CD14-positive monocyte (primary cell): ENCODE measurements at regions not wholly inside any gene's neighbourhood (a gene's known extent, or its start where the extent isn't known, plus 50 kb on each side); places are given as distances from the start of the nearest gene placed in this dataset.
"Not testable (repeated sequence)": the region's sequence is repeated elsewhere in the genome, so short reads cannot be mapped to it uniquely, and the experiment has no call there.

ENCODE experiments used
- DNase-seq, 3 donors: peaks; one replicate each; pipeline ENCODE4 v3.0.0-alpha.2; 2011 to 2022
- H2AFZ ChIP-seq: 2 replicates; pipeline ENCODE4 v1.6.0; 2012; ENCODE audit warnings: mild to moderate bottlenecking, low read depth, low read length, inconsistent platforms; ENCODE audit not compliant: insufficient read depth, poor library complexity, severe bottlenecking
- H3K27ac ChIP-seq, 2 donors: 1 replicate in 1 of 2; 2 replicates in 1 of 2; pipeline ENCODE4 v1.5.1; 2012 to 2013; ENCODE audit warnings: low read length in 2 of 2, control low read depth in 1 of 2, inconsistent platforms in 1 of 2, low read depth in 1 of 2, mild to moderate bottlenecking in 1 of 2
- H3K27me3 ChIP-seq, 2 donors: one replicate each; pipeline versions ENCODE4 v1.6.0 to v1.6.1; 2011 to 2013; ENCODE audit warnings: low read length in 2 of 2; ENCODE audit not compliant: control insufficient read depth in 2 of 2, insufficient read depth in 2 of 2
- H3K36me3 ChIP-seq, 2 donors: replicated peaks in 1 of 2; 1 replicate in 1 of 2; 2 replicates in 1 of 2; pipeline versions ENCODE4 v1.5.1 to v1.6.1; 2012 to 2013; ENCODE audit warnings: low read length in 2 of 2, control low read depth in 1 of 2, inconsistent platforms in 1 of 2, mild to moderate bottlenecking in 1 of 2; ENCODE audit not compliant: insufficient read depth in 2 of 2, control insufficient read depth in 1 of 2
- H3K4me1 ChIP-seq, 2 donors: 1 replicate in 1 of 2; 2 replicates in 1 of 2; pipeline versions ENCODE4 v1.5.1 to v1.6.1; 2012 to 2013; ENCODE audit warnings: low read length in 2 of 2, control low read depth in 1 of 2, inconsistent platforms in 1 of 2, mild to moderate bottlenecking in 1 of 2, moderate library complexity in 1 of 2; ENCODE audit not compliant: insufficient read depth in 2 of 2, control insufficient read depth in 1 of 2
- H3K4me2 ChIP-seq: replicated peaks from 2 replicates; pipeline ENCODE3; 2012; ENCODE audit warnings: low read length, moderate library complexity, mild to moderate bottlenecking; ENCODE audit not compliant: poor library complexity, severe bottlenecking; ENCODE audit errors: extremely low read depth
- H3K4me3 ChIP-seq, 3 experiments: fragments of 200-600 bp in 1 of 3; sonication (generic) in 1 of 3; replicated peaks in 1 of 3; 1 replicate in 2 of 3; 2 replicates in 1 of 3; pipeline ENCODE4 v1.5.1; 2011 to 2013; ENCODE audit warnings: low read length in 3 of 3, mild to moderate bottlenecking in 3 of 3, control low read depth in 2 of 3, low read depth in 2 of 3, inconsistent platforms in 1 of 3, moderate library complexity in 1 of 3
- H3K79me2 ChIP-seq: 2 replicates; pipeline ENCODE4 v1.6.0; 2012; ENCODE audit warnings: mild to moderate bottlenecking, control low read depth, inconsistent platforms, low read length, moderate library complexity; ENCODE audit not compliant: insufficient read depth
- H3K9ac ChIP-seq: 2 replicates; pipeline ENCODE4 v1.6.0; 2017; ENCODE audit warnings: low read length, mild to moderate bottlenecking; ENCODE audit not compliant: insufficient read depth, poor library complexity, severe bottlenecking
- H3K9me3 ChIP-seq, 2 donors: replicated peaks in 1 of 2; 1 replicate in 1 of 2; 2 replicates in 1 of 2; pipeline versions ENCODE4 v1.5.1 to v1.6.1; 2012 to 2013; ENCODE audit warnings: low read length in 2 of 2, control low read depth in 1 of 2; ENCODE audit not compliant: control insufficient read depth in 1 of 2, insufficient read depth in 1 of 2
- H4K20me1 ChIP-seq: 2 replicates; pipeline ENCODE4 v1.6.0; 2012; ENCODE audit warnings: mild to moderate bottlenecking, low read length, control low read depth, moderate library complexity; ENCODE audit not compliant: insufficient read depth
- H3K27ac Mint-ChIP-seq, 7 donors: one replicate each; pipeline ENCODE4 v1.8.0; 2020; ENCODE audit warnings: mild to moderate bottlenecking in 7 of 7, mixed read lengths in 7 of 7, moderate library complexity in 6 of 7, inconsistent platforms in 2 of 7
- H3K27me3 Mint-ChIP-seq, 3 donors: one replicate each; pipeline ENCODE4 v1.8.0; 2021 to 2022; ENCODE audit warnings: low read depth in 3 of 3, mild to moderate bottlenecking in 3 of 3, mixed read lengths in 3 of 3, moderate library complexity in 3 of 3, inconsistent platforms in 1 of 3
- H3K36me3 Mint-ChIP-seq, 2 donors: one replicate each; pipeline ENCODE4 v1.8.0; 2020; ENCODE audit warnings: mixed read lengths in 2 of 2, inconsistent platforms in 1 of 2, mild to moderate bottlenecking in 1 of 2
- H3K4me1 Mint-ChIP-seq: one replicate; pipeline ENCODE4 v1.8.0; 2020; ENCODE audit warnings: mild to moderate bottlenecking, mixed read lengths
- H3K4me3 Mint-ChIP-seq, 2 donors: one replicate each; pipeline ENCODE4 v1.8.0; 2020; ENCODE audit warnings: mild to moderate bottlenecking in 2 of 2, mixed read lengths in 2 of 2, moderate library complexity in 1 of 2
- H3K9me3 Mint-ChIP-seq, 7 donors: one replicate each; pipeline ENCODE4 v1.8.0; 2020 to 2022; ENCODE audit warnings: mixed read lengths in 7 of 7, mild to moderate bottlenecking in 6 of 7, moderate library complexity in 6 of 7, inconsistent platforms in 2 of 7
- CTCF ChIP-seq: fragments of 200-600 bp; IDR thresholded peaks from one replicate; pipeline ENCODE4 v1.8.0; 2022; ENCODE audit warnings: antibody characterized with exemption, mild to moderate bottlenecking
- WGBS: methylation state at CpG from one replicate; pipeline ENCODE4 v1.1.5; 2013; ENCODE audit warnings: missing lambda C conversion rate; ENCODE audit not compliant: insufficient coverage; 5-methylcytosine and 5-hydroxymethylcytosine counted together
- intact Hi-C, 2 donors: fragments of 100-400 bp; cut with micrococcal nuclease; formaldehyde crosslinking; loops; one replicate each; pipeline versions ENCODE4 v1.15.0 to v1.15.1; 2023

DNA sequence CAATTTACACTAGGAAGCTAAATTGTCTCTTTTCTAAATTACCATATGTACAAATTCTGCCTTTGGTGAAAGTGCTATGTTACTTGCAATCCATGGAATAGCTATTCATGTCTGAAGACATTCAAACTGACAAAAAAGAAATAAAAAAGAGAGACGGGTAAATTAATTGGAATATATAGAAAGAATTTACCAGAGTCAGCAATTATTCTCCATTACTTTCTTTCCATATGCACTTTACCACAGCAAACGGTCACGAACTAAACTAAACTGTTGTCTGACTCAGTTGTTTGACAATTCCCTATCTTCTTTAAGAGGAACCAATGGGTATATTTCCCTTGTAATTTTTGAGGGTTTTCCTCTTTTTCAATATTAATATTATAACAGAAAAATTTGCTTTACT is 85.7 kb downstream of the HOXA1 start:
- Histone ChIP-seq H3K79me2 (no peaks in the 10 kb centered on the region), H3K9me3 (peaks cover 14 to 15% of the 10 kb centered on the region in 2 donors), H3K4me2 (no peak overlapping the region), H2AFZ (no peak overlapping the region), H3K9ac (no peak overlapping the region), H3K27me3 (no peaks in the 10 kb centered on the region), H4K20me1 (no peaks in the 10 kb centered on the region), H3K4me3 (no peak overlapping the region), H3K27ac (no peak overlapping the region), H3K4me1 (peaks cover 0 to 4% of the 10 kb centered on the region in 2 donors), H3K36me3 (no peaks in the 10 kb centered on the region)
- H3K27ac Mint-ChIP-seq, result no peak overlapping the region
- peaks cover 11 to 37% (median 27%) of the 10 kb centered on the region in 7 donors for H3K9me3 Mint-ChIP-seq
- no peak overlapping the region for H3K4me3 Mint-ChIP-seq
- H3K4me1 Mint-ChIP-seq, result peaks cover 7% of the 10 kb centered on the region
- intact Hi-C loops, result no loop called here
- WGBS, result no CpG with 5 or more reads among the region's 3 CpGs
- H3K36me3 Mint-ChIP-seq, result no peaks in the 10 kb centered on the region
- peaks cover 0 to 3% (median 2%) of the 10 kb centered on the region in 3 donors for H3K27me3 Mint-ChIP-seq
- no peak for DNase-seq
- no peak for TF ChIP-seq CTCF

DNA sequence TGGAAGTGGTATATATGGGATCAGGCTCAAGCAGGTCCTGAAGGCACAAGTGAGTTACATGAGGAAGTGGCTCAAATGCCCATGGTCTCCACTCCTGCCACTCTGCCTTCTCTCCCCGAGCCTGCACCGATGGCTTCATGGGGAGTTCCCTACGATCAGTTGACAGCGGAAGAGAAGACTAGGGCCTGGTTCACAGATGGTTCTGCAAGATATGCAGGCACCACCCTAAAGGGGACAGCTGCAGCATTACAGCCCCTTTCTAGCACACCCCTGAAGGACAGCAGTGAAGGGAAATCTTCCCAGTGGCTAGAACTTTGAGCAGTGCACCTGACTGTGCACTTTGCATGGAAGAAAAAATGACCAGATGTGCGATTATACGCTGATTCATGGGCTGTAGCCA is 95.3 kb downstream of the HOXA1 start:
- H3K9ac ChIP-seq, result no peak overlapping the region

DNA sequence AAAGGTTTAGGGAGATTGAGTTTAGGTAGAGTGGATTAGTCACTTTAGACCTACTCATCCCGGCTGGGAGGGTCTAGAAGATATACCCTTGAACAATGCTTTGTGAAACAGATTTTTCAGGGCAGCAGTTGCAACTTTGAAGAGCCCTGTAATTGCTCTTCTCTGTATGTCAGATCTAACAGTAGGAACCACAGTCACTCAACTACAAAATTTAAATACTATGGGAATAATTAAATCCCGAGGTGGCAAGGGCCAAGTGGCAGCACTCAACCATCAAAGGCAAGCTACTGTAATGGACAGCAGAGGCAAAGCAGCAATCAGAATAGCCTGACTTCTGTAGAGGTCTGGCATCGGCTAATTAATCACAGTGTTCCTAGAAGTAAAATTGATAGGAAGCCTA is 97.5 kb downstream of the HOXA1 start:
- H3K9me3 ChIP-seq, result peaks cover 12 to 13% of the 10 kb centered on the region in 2 donors
- H3K4me1 Mint-ChIP-seq, H3K27me3 Mint-ChIP-seq, H3K4me2 ChIP-seq, H3K79me2 ChIP-seq, H3K9ac ChIP-seq, H3K27me3 ChIP-seq, H3K27ac Mint-ChIP-seq, H3K36me3 ChIP-seq, H3K4me3 Mint-ChIP-seq, intact Hi-C loops, H3K4me1 ChIP-seq, H2AFZ ChIP-seq, H3K4me3 ChIP-seq, H4K20me1 ChIP-seq, DNase-seq, H3K27ac ChIP-seq, H3K36me3 Mint-ChIP-seq: not testable (repeated sequence)
- WGBS, result 83% methylated on average over 1 of the region's 3 CpGs
- peaks cover 6 to 27% (median 15%) of the 10 kb centered on the region in 7 donors for H3K9me3 Mint-ChIP-seq

More for the DNA sequence above, 95.3 kb downstream of the HOXA1 start:
- Histone ChIP-seq H2AFZ (no peak overlapping the region), H3K4me3 (no peak overlapping the region), H3K4me1 (no peaks in the 10 kb centered on the region), H3K79me2 (no peaks in the 10 kb centered on the region), H3K36me3 (no peaks in the 10 kb centered on the region), H3K4me2 (no peak overlapping the region), H4K20me1 (no peaks in the 10 kb centered on the region), H3K27me3 (no peaks in the 10 kb centered on the region), H3K9me3 (peaks cover 12 to 13% of the 10 kb centered on the region in 2 donors), H3K27ac (no peak overlapping the region)
- no peak for TF ChIP-seq CTCF
- Mint-ChIP-seq H3K9me3 (peaks cover 8 to 27% (median 17%) of the 10 kb centered on the region in 7 donors), H3K4me3 (no peak overlapping the region), H3K27ac (no peak overlapping the region), H3K4me1 (no peaks in the 10 kb centered on the region), H3K27me3 (no peaks in the 10 kb centered on the region), H3K36me3 (no peaks in the 10 kb centered on the region)
- WGBS, result 100% methylated on average over 5 of the region's 6 CpGs
- intact Hi-C loops, result no loop called here
- DNase-seq, result no peak
